Right lobe of liver (tissue), 6 donors: ENCODE measurements at regions not wholly inside any gene's neighbourhood (a gene's known extent, or its start where the extent isn't known, plus 50 kb on each side); places are given as distances from the start of the nearest gene placed in this dataset.

ENCODE experiments used
- ATAC-seq, 4 donors: fragments of 200-7000 bp; cut with Tn5 transposase; one replicate each; pipeline ENCODE4 v1.9.1; 2020; ENCODE audit warnings: mild to moderate bottlenecking in 4 of 4, moderate library complexity in 4 of 4
- DNase-seq, 3 donors: peaks; one replicate each; pipeline ENCODE4 v3.0.0-alpha.2; 2020
- H3K27ac ChIP-seq, 3 donors: fragments of 200-600 bp; one replicate each; pipeline ENCODE4 v1.8.0; 2022
- H3K27me3 ChIP-seq, 2 donors: fragments of 200-600 bp; one replicate each; pipeline ENCODE4 v1.8.0; 2022
- H3K36me3 ChIP-seq, 4 donors: fragments of 200-600 bp; sonication (generic) in 1 of 4; one replicate each; pipeline versions ENCODE4 v1.5.1 to v1.8.0; 2017 to 2022; ENCODE audit warnings: control low read depth in 1 of 4
- H3K4me1 ChIP-seq, 4 donors: fragments of 200-600 bp; sonication (generic) in 1 of 4; one replicate each; pipeline versions ENCODE4 v1.5.1 to v1.8.0; 2017 to 2022; ENCODE audit warnings: control low read depth in 1 of 4
- H3K4me3 ChIP-seq, 3 donors: fragments of 200-600 bp; one replicate each; pipeline ENCODE4 v1.8.0; 2022
- H3K9me3 ChIP-seq, 4 donors: fragments of 200-600 bp; sonication (generic) in 1 of 4; one replicate each; pipeline versions ENCODE4 v1.5.1 to v1.8.0; 2017 to 2022; ENCODE audit warnings: control low read depth in 1 of 4
- POLR2A ChIP-seq: fragments of 450-650 bp; IDR thresholded peaks from one replicate; pipeline ENCODE4 v1.6.1; 2017; ENCODE audit warnings: antibody characterized with exemption, mild to moderate bottlenecking
- WGBS: methylation state at CpG from one replicate; pipeline ENCODE4 v1.1.6; 2018; ENCODE audit warnings: low coverage, low lambda C conversion rate; ENCODE audit not compliant: insufficient coverage; ENCODE audit errors: missing lambda C conversion rate; 5-methylcytosine and 5-hydroxymethylcytosine counted together
- intact Hi-C, 2 donors: fragments of 100-400 bp; cut with DNase I; formaldehyde crosslinking; loops; one replicate each; pipeline versions ENCODE4 v1.11.2 to v1.14.1; 2022
- TF ChIP-seq, protein P1 (sequence below), 4 donors: fragments of 200-600 bp in 3 of 4; fragments of 450-650 bp in 1 of 4; IDR thresholded peaks; one replicate each; pipeline versions ENCODE4 v1.5.1 to v1.8.0; 2016 to 2022; ENCODE audit warnings: antibody characterized with exemption in 4 of 4, mild to moderate bottlenecking in 2 of 4
- donor health status: DM: no; HTN: yes; CAD: no.
- donor health status: DM: no; HTN: no; CAD: no.
- donor health status: DM: no; HTN: no; CAD: no.
- donor health status: DM: no; HTN: yes; CAD: no.
- donor health status: DM: no; HTN: yes; CAD: no.

DNA sequence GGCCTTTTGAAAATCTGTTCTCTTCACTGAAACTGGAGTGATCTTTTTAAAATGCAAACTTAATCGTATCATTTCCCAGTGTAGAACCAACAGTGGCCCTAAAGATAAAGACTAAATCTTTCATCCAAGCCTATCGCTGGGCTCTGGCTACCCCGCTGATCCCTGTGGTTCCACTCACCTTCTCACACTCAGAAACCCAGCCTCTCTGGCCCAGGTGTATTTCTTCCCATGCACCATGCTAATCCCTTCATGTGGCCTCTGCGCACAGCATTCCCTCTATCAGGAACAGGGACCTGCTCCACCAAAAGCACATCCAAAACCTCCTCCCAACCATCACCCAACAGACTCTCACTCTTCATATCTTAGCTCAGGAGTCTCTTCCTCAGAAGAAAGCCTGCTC is 214.1 kb upstream of the DAPK1 start:
- H3K4me3 ChIP-seq: no peak overlapping the region
- intact Hi-C loops: no loop called here
- TF ChIP-seq, protein P1, sequence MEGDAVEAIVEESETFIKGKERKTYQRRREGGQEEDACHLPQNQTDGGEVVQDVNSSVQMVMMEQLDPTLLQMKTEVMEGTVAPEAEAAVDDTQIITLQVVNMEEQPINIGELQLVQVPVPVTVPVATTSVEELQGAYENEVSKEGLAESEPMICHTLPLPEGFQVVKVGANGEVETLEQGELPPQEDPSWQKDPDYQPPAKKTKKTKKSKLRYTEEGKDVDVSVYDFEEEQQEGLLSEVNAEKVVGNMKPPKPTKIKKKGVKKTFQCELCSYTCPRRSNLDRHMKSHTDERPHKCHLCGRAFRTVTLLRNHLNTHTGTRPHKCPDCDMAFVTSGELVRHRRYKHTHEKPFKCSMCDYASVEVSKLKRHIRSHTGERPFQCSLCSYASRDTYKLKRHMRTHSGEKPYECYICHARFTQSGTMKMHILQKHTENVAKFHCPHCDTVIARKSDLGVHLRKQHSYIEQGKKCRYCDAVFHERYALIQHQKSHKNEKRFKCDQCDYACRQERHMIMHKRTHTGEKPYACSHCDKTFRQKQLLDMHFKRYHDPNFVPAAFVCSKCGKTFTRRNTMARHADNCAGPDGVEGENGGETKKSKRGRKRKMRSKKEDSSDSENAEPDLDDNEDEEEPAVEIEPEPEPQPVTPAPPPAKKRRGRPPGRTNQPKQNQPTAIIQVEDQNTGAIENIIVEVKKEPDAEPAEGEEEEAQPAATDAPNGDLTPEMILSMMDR (IDR thresholded peaks at IDR 0.05): no peak
- no peak for TF ChIP-seq POLR2A
- H3K27ac ChIP-seq: no peak overlapping the region
- no peaks in the 10 kb centered on the region for H3K4me1 ChIP-seq
- H3K36me3 ChIP-seq: no peaks in the 10 kb centered on the region
- no peaks in the 10 kb centered on the region for H3K9me3 ChIP-seq
- H3K27me3 ChIP-seq: no peaks in the 10 kb centered on the region
- WGBS: 72% methylated on average over 3 of the region's 4 CpGs
- ATAC-seq (no peak), DNase-seq (no peak)

DNA sequence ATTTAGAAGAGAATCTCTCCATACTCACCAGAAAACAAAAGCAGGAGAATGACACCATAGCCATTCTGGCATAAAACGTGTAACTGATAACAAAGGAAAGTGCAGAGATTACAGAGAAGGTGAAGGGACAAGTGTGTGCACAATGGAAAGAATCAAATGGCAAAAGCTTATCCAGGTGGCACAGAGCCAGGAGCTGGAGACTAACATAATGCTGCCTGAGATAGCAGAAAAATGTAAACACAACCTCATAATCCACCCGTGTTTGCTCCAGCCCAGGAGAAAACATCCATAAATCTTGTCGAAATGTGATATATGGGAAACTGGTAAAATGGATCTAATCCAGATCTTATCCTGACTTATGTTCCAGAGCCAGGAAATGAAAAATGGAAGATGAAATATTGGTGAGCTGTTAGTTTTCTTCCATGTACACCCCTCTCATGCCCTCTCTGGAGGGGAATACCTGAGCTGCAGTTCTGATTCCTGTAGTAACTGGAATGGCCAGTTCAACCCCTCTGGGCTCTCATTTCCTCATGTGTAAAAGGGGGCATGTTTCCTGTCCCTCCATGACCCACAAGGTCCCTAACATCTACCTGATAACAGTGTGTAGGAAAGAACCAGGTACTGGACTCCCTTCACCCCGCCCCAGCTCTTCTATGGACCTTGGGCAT is 212.3 kb upstream of the DAPK1 start:
- Histone ChIP-seq H3K27me3 (no peaks in the 10 kb centered on the region), H3K36me3 (no peaks in the 10 kb centered on the region), H3K4me3 (no peak overlapping the region), H3K4me1 (no peaks in the 10 kb centered on the region), H3K27ac (no peak overlapping the region), H3K9me3 (no peaks in the 10 kb centered on the region)
- TF ChIP-seq POLR2A: no peak
- TF ChIP-seq, protein P1 (IDR thresholded peaks at IDR 0.05): no peak
- 20% methylated on average over 4 of the region's 4 CpGs for WGBS
- intact Hi-C loops: no loop called here
- peak; percentile 54 to 75 (median 64) for ATAC-seq
- peak in 1 of 3 donors; percentile 49 for DNase-seq

DNA sequence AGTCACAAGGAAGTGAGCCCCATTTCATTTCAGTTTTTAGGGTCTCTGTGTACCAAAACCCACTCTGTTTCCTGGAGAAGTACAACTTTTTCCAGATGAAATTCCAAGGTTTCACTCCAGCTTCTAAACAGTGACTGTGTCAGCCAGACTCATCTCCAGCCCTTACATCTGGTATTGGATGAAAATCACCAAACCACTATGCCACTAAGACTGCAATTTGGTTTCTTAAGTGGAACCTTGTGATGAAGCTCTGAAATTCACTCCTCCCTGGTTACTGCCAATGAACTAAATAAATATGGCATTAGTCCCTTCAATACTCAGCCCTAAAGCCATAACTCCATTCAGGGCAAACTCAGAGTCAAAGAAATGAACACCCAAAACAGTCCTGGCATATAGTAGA is 211.2 kb upstream of the DAPK1 start:
- no peaks in the 10 kb centered on the region for H3K27me3 ChIP-seq
- intact Hi-C loops: no loop called here
- ATAC-seq (no peak), DNase-seq (no peak)
- no peak overlapping the region for H3K4me3 ChIP-seq
- H3K9me3 ChIP-seq: no peaks in the 10 kb centered on the region
- no peaks in the 10 kb centered on the region for H3K4me1 ChIP-seq
- TF ChIP-seq, protein P1 (IDR thresholded peaks at IDR 0.05): no peak
- TF ChIP-seq POLR2A: no peak
- H3K27ac ChIP-seq: no peak overlapping the region
- no peaks in the 10 kb centered on the region for H3K36me3 ChIP-seq

DNA sequence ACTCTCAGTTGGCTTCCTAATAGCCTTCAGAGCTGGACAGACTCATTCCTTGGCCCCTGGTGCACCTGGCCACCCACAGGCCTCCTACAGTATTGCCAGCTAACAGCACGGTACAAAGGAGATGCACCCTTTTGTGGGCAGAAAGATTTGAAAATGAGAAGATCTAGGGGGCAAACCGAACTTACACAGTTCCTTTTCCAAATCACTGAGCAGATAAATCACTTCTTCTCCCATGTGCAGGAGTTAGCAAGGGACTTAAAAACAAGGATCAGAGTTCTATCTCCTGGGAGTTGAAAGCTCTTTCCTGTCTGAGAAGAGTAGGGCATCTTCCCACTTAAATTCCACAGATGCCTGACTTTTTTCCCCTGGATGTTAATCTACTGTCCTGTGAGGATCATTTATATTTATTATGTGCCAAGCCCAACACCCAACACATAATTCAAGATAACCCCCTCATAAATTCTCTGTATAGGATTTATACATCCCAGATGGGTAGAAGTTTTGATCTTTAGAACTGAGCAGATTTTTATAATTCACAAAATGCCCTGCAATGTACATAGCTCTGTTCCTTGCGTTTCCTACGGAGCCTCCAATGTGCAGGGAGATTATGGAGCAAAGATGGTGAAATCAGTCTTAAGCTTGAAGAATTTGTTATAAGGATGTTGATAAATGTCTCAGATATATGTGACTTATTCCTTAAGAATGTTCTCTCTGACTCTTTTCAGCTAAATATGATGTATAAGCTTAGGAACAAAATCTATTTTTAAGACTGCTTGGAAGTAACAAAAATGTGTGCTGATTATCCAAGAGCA is 207.2 kb upstream of the DAPK1 start:
- Histone ChIP-seq H3K36me3 (no peaks in the 10 kb centered on the region), H3K4me1 (no peaks in the 10 kb centered on the region), H3K4me3 (no peak overlapping the region), H3K27ac (no peak overlapping the region), H3K27me3 (no peaks in the 10 kb centered on the region), H3K9me3 (no peaks in the 10 kb centered on the region)
- DNase-seq: no peak
- intact Hi-C loops: no loop called here
- peak in 2 of 4 donors; percentile 28 to 50 for ATAC-seq
- TF ChIP-seq, protein P1 (IDR thresholded peaks at IDR 0.05): peak in 1 of 4 donors; percentile 7
- TF ChIP-seq POLR2A: no peak
- 47% methylated on average over 3 of the region's 4 CpGs for WGBS
